Cardiac muscle cell (in vitro differentiated cells and primary cell): ENCODE measurements at regions not wholly inside any gene's neighbourhood (a gene's known extent, or its start where the extent isn't known, plus 50 kb on each side); places are given as distances from the start of the nearest gene placed in this dataset.

Source experiments
- DNase-seq, 2 donors: peaks; one replicate each; pipeline versions ENCODE4 v3.0.0 to v3.0.0-alpha.2; 2010 to 2017; ENCODE audit warnings: low read depth in 1 of 2, low spot score in 1 of 2
- H3K27ac ChIP-seq: fragments of 200-600 bp; sonication (generic); 2 replicates; pipeline ENCODE4 v1.5.1; 2016
- H3K27me3 ChIP-seq: fragments of 200-600 bp; sonication (generic); 2 replicates; pipeline ENCODE4 v1.6.0; 2016; ENCODE audit warnings: control low read depth
- H3K36me3 ChIP-seq: fragments of 200-600 bp; sonication (generic); 2 replicates; pipeline ENCODE4 v1.5.1; 2016; ENCODE audit warnings: control low read depth
- H3K4me1 ChIP-seq: fragments of 200-600 bp; sonication (generic); 2 replicates; pipeline ENCODE4 v1.8.1; 2017; ENCODE audit warnings: low read depth, mild to moderate bottlenecking, mixed run types
- H3K4me3 ChIP-seq: fragments of 200-600 bp; sonication (generic); 2 replicates; pipeline ENCODE4 v1.5.1; 2016; ENCODE audit warnings: mild to moderate bottlenecking
- H3K9me3 ChIP-seq: fragments of 200-600 bp; sonication (generic); 2 replicates; pipeline ENCODE4 v1.5.1; 2017; ENCODE audit warnings: low read depth, mild to moderate bottlenecking, control low read depth
- TF ChIP-seq, protein P1 (sequence below): IDR thresholded peaks from 2 replicates; pipeline ENCODE4 v1.5.1; 2012; ENCODE audit warnings: low read depth, mild to moderate bottlenecking, low read length

DNA sequence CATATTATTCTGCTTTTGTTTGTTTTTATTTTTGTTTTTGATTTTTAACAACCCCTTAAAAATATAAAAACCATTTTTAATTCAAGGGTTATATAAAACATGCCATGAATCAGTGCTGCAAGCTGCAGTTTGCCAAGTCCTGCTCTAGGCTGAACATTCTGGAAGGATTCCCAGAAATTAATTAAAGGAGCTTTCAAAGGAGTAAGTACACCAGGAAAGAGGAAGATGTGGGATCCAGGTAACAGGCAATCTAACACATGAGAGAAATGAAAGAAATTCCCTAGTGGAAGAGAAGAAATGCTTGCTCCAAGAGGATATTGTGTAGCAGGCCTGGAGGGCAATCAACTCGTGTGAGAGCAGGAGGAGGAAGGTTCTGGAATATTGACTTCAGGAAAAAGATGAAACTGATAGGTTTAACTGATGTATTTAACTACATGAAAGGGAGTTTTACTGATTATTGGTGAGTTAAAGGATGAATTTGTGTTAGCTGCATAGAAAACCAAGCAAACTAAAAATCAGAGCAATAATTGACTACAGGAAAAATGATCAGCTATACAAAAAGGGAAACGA lies 146.0 kb upstream of the PHACTR1 start:
- H3K9me3 ChIP-seq: no peaks in the 10 kb centered on the region
- DNase-seq: peak in 1 of 2 donors; percentile 63

DNA sequence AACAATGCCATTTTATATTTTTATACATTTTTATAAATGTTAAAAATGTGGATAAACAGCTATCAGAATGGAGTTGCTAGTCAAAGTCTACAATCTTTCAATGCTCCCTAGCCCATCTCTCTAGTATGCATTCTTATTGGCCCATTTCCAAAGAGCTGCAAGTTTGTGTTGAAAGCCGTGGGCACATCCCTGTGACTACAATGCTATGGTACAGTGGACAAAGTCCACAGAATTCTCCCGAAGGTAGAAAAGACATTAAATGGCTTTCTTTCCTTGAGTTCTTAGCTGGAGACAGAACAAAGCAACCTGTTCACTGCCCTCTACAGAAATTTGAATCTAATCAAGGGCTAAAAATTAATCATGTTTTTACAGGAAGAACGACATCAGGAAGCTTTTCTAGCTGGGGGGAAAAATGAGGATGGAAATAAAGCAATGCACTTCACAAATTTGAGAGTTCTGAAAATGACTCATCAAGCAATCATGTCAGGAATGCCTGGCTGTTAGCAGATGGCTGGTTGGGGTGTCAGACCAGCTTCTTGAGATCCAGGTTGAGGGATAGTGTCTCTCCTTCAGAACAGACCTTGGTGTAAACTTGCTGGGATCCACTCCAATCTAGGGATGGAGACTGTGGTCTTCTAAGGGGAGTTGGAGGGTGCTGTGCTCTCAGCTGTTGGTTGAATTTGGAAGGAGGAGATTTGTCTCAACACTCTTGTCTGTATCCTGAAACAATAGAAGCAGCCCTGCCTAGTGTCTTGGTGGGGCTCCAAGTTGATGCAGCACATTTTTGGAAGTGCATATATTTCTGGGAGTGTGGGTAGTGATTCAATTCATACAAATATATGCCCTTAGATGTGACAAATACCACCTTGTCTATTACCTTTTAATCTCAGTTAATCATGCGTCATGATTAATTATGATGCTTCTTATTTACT lies 143.4 kb upstream of the PHACTR1 start:
- Histone ChIP-seq H3K27ac (no peak overlapping the region), H3K4me1 (no peaks in the 10 kb centered on the region), H3K36me3 (no peaks in the 10 kb centered on the region), H3K4me3 (no peak overlapping the region), H3K9me3 (no peaks in the 10 kb centered on the region), H3K27me3 (no peaks in the 10 kb centered on the region)
- peak in 1 of 2 donors; percentile 87 for DNase-seq
- TF ChIP-seq, protein P1, sequence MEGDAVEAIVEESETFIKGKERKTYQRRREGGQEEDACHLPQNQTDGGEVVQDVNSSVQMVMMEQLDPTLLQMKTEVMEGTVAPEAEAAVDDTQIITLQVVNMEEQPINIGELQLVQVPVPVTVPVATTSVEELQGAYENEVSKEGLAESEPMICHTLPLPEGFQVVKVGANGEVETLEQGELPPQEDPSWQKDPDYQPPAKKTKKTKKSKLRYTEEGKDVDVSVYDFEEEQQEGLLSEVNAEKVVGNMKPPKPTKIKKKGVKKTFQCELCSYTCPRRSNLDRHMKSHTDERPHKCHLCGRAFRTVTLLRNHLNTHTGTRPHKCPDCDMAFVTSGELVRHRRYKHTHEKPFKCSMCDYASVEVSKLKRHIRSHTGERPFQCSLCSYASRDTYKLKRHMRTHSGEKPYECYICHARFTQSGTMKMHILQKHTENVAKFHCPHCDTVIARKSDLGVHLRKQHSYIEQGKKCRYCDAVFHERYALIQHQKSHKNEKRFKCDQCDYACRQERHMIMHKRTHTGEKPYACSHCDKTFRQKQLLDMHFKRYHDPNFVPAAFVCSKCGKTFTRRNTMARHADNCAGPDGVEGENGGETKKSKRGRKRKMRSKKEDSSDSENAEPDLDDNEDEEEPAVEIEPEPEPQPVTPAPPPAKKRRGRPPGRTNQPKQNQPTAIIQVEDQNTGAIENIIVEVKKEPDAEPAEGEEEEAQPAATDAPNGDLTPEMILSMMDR: no peak

More for the DNA sequence above, 146.0 kb upstream of the PHACTR1 start:
- no peaks in the 10 kb centered on the region for H3K4me1 ChIP-seq
- no peak overlapping the region for H3K4me3 ChIP-seq
- no peaks in the 10 kb centered on the region for H3K36me3 ChIP-seq
- no peak overlapping the region for H3K27ac ChIP-seq
- TF ChIP-seq, protein P1: no peak
- no peaks in the 10 kb centered on the region for H3K27me3 ChIP-seq

DNA sequence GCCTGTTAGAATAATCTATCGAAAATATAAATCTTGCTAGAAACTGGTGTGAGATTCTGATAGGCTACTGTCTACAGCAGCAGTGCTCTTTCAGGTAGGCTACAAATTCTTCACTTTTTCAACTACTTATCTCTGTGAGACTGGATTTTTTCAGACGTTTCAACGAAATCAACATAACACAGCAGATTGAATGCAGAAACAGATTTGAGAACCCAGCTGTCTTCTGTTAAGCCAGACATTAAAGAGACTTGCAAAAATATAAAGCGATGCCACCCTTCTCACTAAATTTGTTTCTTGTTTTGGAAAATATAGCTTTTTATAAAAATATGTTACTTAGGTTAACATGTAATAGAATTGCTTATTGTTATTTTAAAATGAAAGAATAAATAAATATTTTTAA lies 140.6 kb upstream of the PHACTR1 start:
- no peak for DNase-seq
- Histone ChIP-seq H3K36me3 (no peaks in the 10 kb centered on the region), H3K27me3 (no peaks in the 10 kb centered on the region), H3K4me1 (no peaks in the 10 kb centered on the region), H3K4me3 (no peak overlapping the region), H3K27ac (no peak overlapping the region), H3K9me3 (no peaks in the 10 kb centered on the region)
- TF ChIP-seq, protein P1: no peak

DNA sequence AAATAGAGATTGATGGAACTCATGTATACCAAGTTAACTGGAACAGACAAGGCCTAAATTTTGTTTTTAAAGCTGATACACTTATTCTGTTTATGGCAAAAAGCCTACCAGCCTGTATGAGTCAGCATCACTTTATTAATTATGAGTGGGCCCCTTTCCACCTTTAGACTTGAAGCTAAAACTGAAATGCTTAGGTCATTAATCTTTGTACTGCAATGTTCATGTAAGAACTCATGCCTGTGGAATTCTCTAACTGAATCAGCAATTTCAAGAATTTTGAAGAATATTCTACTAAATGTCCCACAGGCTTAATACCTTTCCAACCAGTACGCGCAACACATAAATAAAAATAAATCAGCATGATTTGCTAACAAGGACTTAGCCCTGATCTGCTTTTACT lies 140.2 kb upstream of the PHACTR1 start:
- H3K4me3 ChIP-seq: no peak overlapping the region
- H3K4me1 ChIP-seq: no peaks in the 10 kb centered on the region
- H3K9me3 ChIP-seq: no peaks in the 10 kb centered on the region
- TF ChIP-seq, protein P1: no peak
- DNase-seq: peak in 1 of 2 donors; percentile 66
- H3K27me3 ChIP-seq: no peaks in the 10 kb centered on the region
- no peak overlapping the region for H3K27ac ChIP-seq
- no peaks in the 10 kb centered on the region for H3K36me3 ChIP-seq

DNA sequence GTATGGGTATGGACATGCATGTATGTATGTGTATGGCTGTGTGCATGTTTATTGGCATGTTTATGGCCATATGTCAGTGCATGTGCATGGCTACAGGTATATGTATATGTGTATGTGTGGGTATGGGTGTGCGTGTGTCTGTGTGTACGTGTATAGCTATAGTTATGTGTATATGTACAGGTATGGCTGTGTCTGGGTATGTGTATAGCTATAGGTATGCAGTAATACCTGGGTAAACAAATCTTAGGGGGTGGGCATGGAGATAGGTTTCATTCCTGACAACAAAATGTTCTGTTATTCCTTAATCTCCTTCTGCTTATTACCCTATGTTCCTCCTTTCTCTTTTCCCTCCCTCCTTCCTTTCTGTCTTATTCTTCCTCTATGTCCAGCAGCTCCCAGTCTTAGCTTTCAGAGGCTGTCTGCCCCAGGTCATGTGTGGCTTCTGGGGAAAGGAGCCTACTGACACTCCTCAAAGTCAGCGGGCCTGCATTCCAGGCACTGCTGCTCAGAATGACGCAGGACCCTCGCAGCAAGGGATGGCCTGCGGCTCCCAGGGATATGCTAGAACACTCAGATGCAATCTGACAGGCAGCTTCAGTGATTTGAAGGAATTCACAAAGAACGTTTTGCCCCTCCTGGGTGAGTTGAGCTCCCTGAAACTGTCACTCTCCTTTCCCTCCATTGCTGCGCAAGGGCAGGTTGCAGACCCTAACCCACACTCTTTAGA lies 139.3 kb upstream of the PHACTR1 start:
- Histone ChIP-seq H3K4me3 (no peak overlapping the region), H3K27ac (no peak overlapping the region), H3K27me3 (no peaks in the 10 kb centered on the region), H3K4me1 (no peaks in the 10 kb centered on the region), H3K36me3 (no peaks in the 10 kb centered on the region), H3K9me3 (no peaks in the 10 kb centered on the region)
- TF ChIP-seq, protein P1: no peak
- DNase-seq: peak; percentile 14 to 57
